RWPE2 (cell line): ENCODE measurements at regions not wholly inside any gene's neighbourhood (a gene's known extent, or its start where the extent isn't known, plus 50 kb on each side); places are given as distances from the start of the nearest gene placed in this dataset.

ENCODE experiments used
- ATAC-seq: fragments of 200-7000 bp; cut with Tn5 transposase; 3 replicates; pipeline ENCODE4 v1.9.1; 2021; ENCODE audit warnings: low read depth
- DNase-seq: peaks from one replicate; pipeline ENCODE4 v3.0.0-alpha.2; 2020; ENCODE audit warnings: low spot score
- H3K27ac ChIP-seq: fragments of 450-650 bp; 2 replicates; pipeline ENCODE4 v1.5.1; 2017; ENCODE audit warnings: mild to moderate bottlenecking; ENCODE audit not compliant: poor library complexity, severe bottlenecking
- H3K27me3 ChIP-seq: fragments of 250-450 bp; sonication (Bioruptor Pico); 2 replicates; pipeline ENCODE4 v1.5.1; 2021; ENCODE audit warnings: mild to moderate bottlenecking, moderate library complexity; ENCODE audit not compliant: insufficient read depth, poor library complexity, severe bottlenecking
- H3K36me3 ChIP-seq: fragments of 250-450 bp; sonication (Bioruptor Pico); 2 replicates; pipeline ENCODE4 v1.5.1; 2020; ENCODE audit warnings: low read depth, mild to moderate bottlenecking, moderate library complexity
- H3K4me1 ChIP-seq: fragments of 250-450 bp; sonication (Bioruptor Pico); 2 replicates; pipeline ENCODE4 v1.5.1; 2021; ENCODE audit warnings: mild to moderate bottlenecking, moderate library complexity; ENCODE audit not compliant: insufficient read depth, poor library complexity, severe bottlenecking
- H3K4me3 ChIP-seq: fragments of 250-450 bp; sonication (Bioruptor Pico); 2 replicates; pipeline ENCODE4 v1.5.1; 2021; ENCODE audit warnings: mild to moderate bottlenecking, moderate library complexity; ENCODE audit not compliant: severe bottlenecking
- H3K9me3 ChIP-seq: fragments of 250-450 bp; sonication (Bioruptor Pico); 2 replicates; pipeline ENCODE4 v1.5.1; 2021; ENCODE audit warnings: mild to moderate bottlenecking, moderate library complexity; ENCODE audit not compliant: severe bottlenecking
- CTCF ChIP-seq: fragments of 450-650 bp; IDR thresholded peaks from one replicate; pipeline ENCODE4 v1.5.1; 2017; ENCODE audit warnings: mild to moderate bottlenecking, moderate library complexity; ENCODE audit not compliant: poor library complexity, severe bottlenecking

DNA sequence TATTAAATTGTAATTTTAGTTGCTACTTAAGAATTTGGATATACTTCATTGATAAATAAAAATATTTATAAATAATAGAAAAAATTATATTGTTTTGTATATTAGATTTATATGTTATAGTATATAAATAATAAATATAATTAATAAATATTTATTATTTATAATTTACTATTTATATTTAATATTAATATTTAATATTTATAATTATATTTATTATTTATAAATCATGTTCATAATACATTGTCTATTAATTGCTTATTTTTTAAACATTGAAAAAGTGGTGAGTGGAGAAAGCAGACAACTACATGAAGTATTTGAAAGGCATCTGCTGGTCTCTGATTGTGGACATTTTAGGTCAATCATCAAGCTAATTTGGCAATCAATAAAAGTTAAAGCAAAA lies 464.5 kb downstream of the MMUT start:
- Histone ChIP-seq H3K4me3 (no peak overlapping the region), H3K9me3 (no peaks in the 10 kb centered on the region), H3K4me1 (no peaks in the 10 kb centered on the region), H3K27me3 (no peaks in the 10 kb centered on the region), H3K36me3 (no peaks in the 10 kb centered on the region), H3K27ac (no peak overlapping the region)
- no peak for TF ChIP-seq CTCF
- ATAC-seq (no peak), DNase-seq (no peak)

DNA sequence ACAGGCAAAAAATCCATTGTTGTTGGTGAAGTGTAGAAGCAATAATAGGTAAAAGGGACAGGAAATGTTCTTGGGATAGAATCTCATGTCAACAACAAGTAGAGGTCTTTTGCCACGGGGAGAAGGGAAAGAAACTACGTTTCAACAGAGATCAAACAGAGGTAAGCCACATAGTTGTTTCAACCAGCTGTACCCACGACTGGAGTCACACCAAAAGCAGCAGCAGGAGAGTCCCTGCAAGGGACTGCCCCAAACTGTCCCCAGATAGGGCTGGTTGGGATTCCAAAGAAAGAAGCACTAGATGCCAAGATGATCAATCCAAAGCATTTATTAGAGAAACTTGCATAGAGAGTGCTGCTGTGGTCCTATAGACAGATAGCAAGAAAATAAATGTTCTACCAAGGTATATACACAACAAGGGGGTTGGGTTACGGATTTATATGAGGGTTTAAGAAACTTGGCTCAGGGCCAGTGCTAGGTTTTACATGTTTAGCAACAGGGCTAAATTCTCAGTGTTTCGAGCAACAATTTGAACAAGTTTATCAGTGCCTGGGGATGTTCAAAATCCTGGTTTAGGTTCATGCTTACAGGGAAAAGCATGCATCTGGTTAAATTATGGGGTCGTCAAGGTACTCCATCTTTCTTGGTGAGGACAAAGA lies 466.5 kb downstream of the MMUT start:
- no peak for TF ChIP-seq CTCF
- no peak for DNase-seq
- H3K27me3 ChIP-seq, result no peaks in the 10 kb centered on the region
- H3K9me3 ChIP-seq, result no peaks in the 10 kb centered on the region
- no peak overlapping the region for H3K27ac ChIP-seq
- no peak overlapping the region for H3K4me3 ChIP-seq
- no peak for ATAC-seq
- no peaks in the 10 kb centered on the region for H3K4me1 ChIP-seq
- no peaks in the 10 kb centered on the region for H3K36me3 ChIP-seq

DNA sequence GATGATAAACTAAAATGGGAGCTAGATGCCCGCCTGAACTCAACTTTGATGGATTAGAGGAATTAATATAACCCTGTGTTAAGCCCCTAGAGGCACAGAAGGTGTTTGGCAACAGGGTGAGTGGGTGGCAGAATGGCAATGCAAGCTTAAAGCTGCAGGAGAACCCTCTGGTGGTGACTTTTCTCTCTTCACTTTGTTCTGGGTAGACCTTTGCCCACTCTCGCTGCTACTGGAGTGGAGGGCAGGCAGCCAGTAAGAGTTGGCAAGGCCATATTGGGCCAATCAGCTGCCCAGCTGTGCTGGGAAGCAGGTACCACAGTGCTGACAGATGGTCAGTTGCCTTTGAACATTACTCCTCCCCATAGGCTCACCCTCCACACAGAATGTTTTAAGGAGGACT lies 468.2 kb downstream of the MMUT start:
- no peaks in the 10 kb centered on the region for H3K4me1 ChIP-seq
- H3K27me3 ChIP-seq, result no peaks in the 10 kb centered on the region
- H3K27ac ChIP-seq, result no peak overlapping the region
- H3K4me3 ChIP-seq, result no peak overlapping the region
- no peaks in the 10 kb centered on the region for H3K9me3 ChIP-seq
- DNase-seq (no peak), ATAC-seq (no peak)
- TF ChIP-seq CTCF, result no peak
- H3K36me3 ChIP-seq, result no peaks in the 10 kb centered on the region

- ATAC-seq (no peak), DNase-seq (no peak)
- Histone ChIP-seq H3K27ac (no peak overlapping the region), H3K9me3 (no peaks in the 10 kb centered on the region), H3K36me3 (no peaks in the 10 kb centered on the region), H3K4me1 (no peaks in the 10 kb centered on the region), H3K27me3 (no peaks in the 10 kb centered on the region), H3K4me3 (no peak overlapping the region)
- no peak for TF ChIP-seq CTCF
These were observed 472.3 kb downstream of the MMUT start for GRCh38 chr6:48990739-48991138.

GRCh38 chr6:48986845-48987244 lies 476.2 kb downstream of the MMUT start:
- Histone ChIP-seq H3K4me1 (no peaks in the 10 kb centered on the region), H3K27me3 (no peaks in the 10 kb centered on the region), H3K4me3 (no peak overlapping the region), H3K27ac (no peak overlapping the region), H3K36me3 (no peaks in the 10 kb centered on the region), H3K9me3 (no peaks in the 10 kb centered on the region)
- TF ChIP-seq CTCF, result no peak
- DNase-seq (no peak), ATAC-seq (no peak)
